Esophagus muscularis mucosa (tissue), 4 donors: ENCODE measurements at regions not wholly inside any gene's neighbourhood (a gene's known extent, or its start where the extent isn't known, plus 50 kb on each side); places are given as distances from the start of the nearest gene placed in this dataset.

Source experiments
- DNase-seq: peaks from one replicate; pipeline ENCODE4 v3.0.0-alpha.2; 2017; ENCODE audit errors: extremely low spot score
- H3K27ac ChIP-seq, 4 donors: fragments of 200-600 bp; sonication (generic); replicated peaks in 1 of 4; 1 replicate in 3 of 4; 2 replicates in 1 of 4; pipeline ENCODE4 v1.5.1; 2016 to 2019; ENCODE audit warnings: mild to moderate bottlenecking in 1 of 4
- H3K27me3 ChIP-seq, 4 donors: fragments of 200-600 bp; sonication (generic); one replicate each; pipeline versions ENCODE4 v1.5.1 to v1.6.0; 2016 to 2019
- H3K36me3 ChIP-seq, 4 donors: fragments of 200-600 bp; sonication (generic); one replicate each; pipeline ENCODE4 v1.5.1; 2016 to 2019
- H3K4me1 ChIP-seq, 4 donors: fragments of 200-600 bp; sonication (generic); one replicate each; pipeline ENCODE4 v1.5.1; 2016 to 2019
- H3K4me3 ChIP-seq, 4 donors: fragments of 200-600 bp; sonication (generic); 1 replicate in 2 of 4; 2 replicates in 2 of 4; pipeline ENCODE4 v1.5.1; 2016 to 2019; ENCODE audit warnings: mild to moderate bottlenecking in 4 of 4, moderate library complexity in 1 of 4
- H3K9me3 ChIP-seq, 4 donors: fragments of 200-600 bp; sonication (generic); 1 replicate in 3 of 4; 2 replicates in 1 of 4; pipeline ENCODE4 v1.5.1; 2016 to 2019
- CTCF ChIP-seq, 3 experiments: fragments of 200-600 bp in 2 of 3; fragments of 450-650 bp in 1 of 3; sonication (generic) in 2 of 3; IDR thresholded peaks; one replicate each; pipeline ENCODE4 v1.5.1; 2017 to 2019; ENCODE audit warnings: antibody characterized with exemption in 3 of 3, mild to moderate bottlenecking in 2 of 3, moderate library complexity in 1 of 3
- EP300 ChIP-seq: sonication (generic); formaldehyde crosslinking; IDR thresholded peaks from one replicate; pipeline ENCODE4 v1.6.1; 2017; ENCODE audit warnings: antibody characterized with exemption
- POLR2A ChIP-seq: fragments of 450-650 bp; IDR thresholded peaks from one replicate; pipeline ENCODE4 v1.6.1; 2017; ENCODE audit warnings: antibody characterized with exemption, moderate library complexity, mild to moderate bottlenecking, low read depth
- POLR2AphosphoS5 ChIP-seq, 2 donors: sonication (generic); formaldehyde crosslinking; IDR thresholded peaks; one replicate each; pipeline ENCODE4 v1.6.1; 2017; ENCODE audit warnings: antibody characterized with exemption in 2 of 2
- WGBS: methylation state at CpG from one replicate; pipeline ENCODE4 v1.1.5; 2018; 5-methylcytosine and 5-hydroxymethylcytosine counted together
- intact Hi-C: fragments of 100-400 bp; cut with DNase I; formaldehyde crosslinking; loops from one replicate; pipeline ENCODE4 v1.15.1; 2023
- small RNA-seq, 3 donors: library from RNA; depleted of rRNA; stranded (forward); fragments of <200 nt; gene quantifications; one replicate each; pipeline ENCODE3, GENCODE V24; 2016

- Histone ChIP-seq H3K27ac (no peak overlapping the region), H3K9me3 (no peaks in the 10 kb centered on the region), H3K4me3 (no peak overlapping the region), H3K4me1 (no peaks in the 10 kb centered on the region), H3K27me3 (no peaks in the 10 kb centered on the region), H3K36me3 (peaks cover 7 to 68% (median 39%) of the 10 kb centered on the region in 4 donors)
- no peak for TF ChIP-seq POLR2A
- 91% methylated on average over 5 of the region's 5 CpGs for WGBS
- no peak for DNase-seq
- intact Hi-C loops = no loop called here
Observed at GRCh38 chr11:17141156-17141555, 63.7 kb upstream of the RPS13 start.

GRCh38 chr11:17138562-17138961 is 61.1 kb upstream of the RPS13 start:
- Histone ChIP-seq H3K9me3 (no peaks in the 10 kb centered on the region), H3K27ac (no peak overlapping the region), H3K4me3 (no peak overlapping the region), H3K4me1 (no peaks in the 10 kb centered on the region), H3K27me3 (no peaks in the 10 kb centered on the region), H3K36me3 (peaks cover 20 to 64% (median 43%) of the 10 kb centered on the region in 4 donors)
- no peak for DNase-seq
- TF ChIP-seq POLR2A (no peak), EP300 (no peak), CTCF (IDR thresholded peaks at IDR 0.05) (no peak)
- 87% methylated on average over 4 of the region's 4 CpGs for WGBS
- intact Hi-C loops = no loop called here

- H3K4me1 ChIP-seq = no peaks in the 10 kb centered on the region
- 88% methylated on average over 3 of the region's 3 CpGs for WGBS
- H3K9me3 ChIP-seq = no peaks in the 10 kb centered on the region
- intact Hi-C loops = no loop called here
- H3K4me3 ChIP-seq = no peak overlapping the region
- no peak overlapping the region for H3K27ac ChIP-seq
- no peak for DNase-seq
- peaks cover 26 to 64% (median 45%) of the 10 kb centered on the region in 4 donors for H3K36me3 ChIP-seq
- no peaks in the 10 kb centered on the region for H3K27me3 ChIP-seq
- TF ChIP-seq POLR2A (no peak), CTCF (IDR thresholded peaks at IDR 0.05) (no peak), POLR2AphosphoS5 (IDR thresholded peaks at IDR 0.05) (no peak), EP300 (no peak)
Observed at GRCh38 chr11:17135916-17136683, 58.6 kb upstream of the RPS13 start.

- H3K4me1 ChIP-seq = no peaks in the 10 kb centered on the region
- no peak overlapping the region for H3K4me3 ChIP-seq
- H3K27ac ChIP-seq = no peak overlapping the region
- no peak for DNase-seq
- no peaks in the 10 kb centered on the region for H3K27me3 ChIP-seq
- intact Hi-C loops = no loop called here
- TF ChIP-seq EP300 (no peak), POLR2A (no peak), POLR2AphosphoS5 (IDR thresholded peaks at IDR 0.05) (no peak), CTCF (IDR thresholded peaks at IDR 0.05) (no peak)
- peaks cover 34 to 81% (median 51%) of the 10 kb centered on the region in 4 donors for H3K36me3 ChIP-seq
- H3K9me3 ChIP-seq = no peaks in the 10 kb centered on the region
Observed at GRCh38 chr11:17132654-17133053, 55.2 kb upstream of the RPS13 start.

GRCh38 chr11:17129003-17129402 is 51.5 kb upstream of the RPS13 start:
- WGBS = 77% methylated on average over 3 of the region's 3 CpGs
- H3K4me3 ChIP-seq = no peak overlapping the region
- H3K27ac ChIP-seq = no peak overlapping the region
- no peak for DNase-seq
- no peaks in the 10 kb centered on the region for H3K27me3 ChIP-seq
- no peaks in the 10 kb centered on the region for H3K4me1 ChIP-seq
- H3K36me3 ChIP-seq = peaks cover 17 to 80% (median 47%) of the 10 kb centered on the region in 4 donors
- H3K9me3 ChIP-seq = no peaks in the 10 kb centered on the region
- intact Hi-C loops = no loop called here
- no peak for TF ChIP-seq EP300
- no peak for TF ChIP-seq POLR2A
- no peak for TF ChIP-seq POLR2AphosphoS5 (IDR thresholded peaks at IDR 0.05)
- no peak for TF ChIP-seq CTCF (IDR thresholded peaks at IDR 0.05)

Small RNA genes in the stretch of these regions (small RNA-seq; reads per million reads assigned to genes)
- gene AC126389.1 = 0 reads per million in 3 donors
